ENCODE measurements at regions not wholly inside any gene's neighbourhood (a gene's known extent, or its start where the extent isn't known, plus 50 kb on each side); places are given as distances from the start of the nearest gene placed in this dataset.

GRCh38 chr16:51056331-51056730 is 94.7 kb downstream of the SALL1 start:
- no peak for TF ChIP-seq POLR2A (IDR thresholded peaks at IDR 0.05; ENCODE audit: low read depth, low read length)
- no peak for TF ChIP-seq TAF1 (IDR thresholded peaks at IDR 0.05; ENCODE audit: low read depth, low read length)
- TF ChIP-seq POLR2AphosphoS5 (IDR thresholded peaks at IDR 0.05; ENCODE audit: low read depth, low read length) = no peak
- TF ChIP-seq PAX5 (IDR thresholded peaks at IDR 0.05; ENCODE audit: insufficient read depth, low read length, severe bottlenecking) = no peak
